SK-N-SH (cell line): ENCODE measurements at regions not wholly inside any gene's neighbourhood (a gene's known extent, or its start where the extent isn't known, plus 50 kb on each side); places are given as distances from the start of the nearest gene placed in this dataset.

Experiments
- CTCF ChIA-PET: fragments of 300-600, 350-600 bp; formaldehyde crosslinking; extraction: SDS; loops from one replicate; lab custom pipeline; 2021; lab: Yijun Ruan, JAX
- POLR2A ChIA-PET: fragments of 350-600 bp; sonication (Branson Sonifier 250); formaldehyde crosslinking; extraction: SDS; loops from one replicate; lab custom pipeline; 2020; ENCODE audit warnings: antibody characterized with exemption, inconsistent platforms; lab: Yijun Ruan, JAX
- DNase-seq: peaks from one replicate; pipeline ENCODE4 v3.0.0; 2012
- H2AFZ ChIP-seq: fragments of 200-600 bp; sonication (generic); 2 replicates; pipeline ENCODE4 v1.8.1; 2016; ENCODE audit warnings: antibody characterized with exemption, mild to moderate bottlenecking, low read depth
- H3F3A ChIP-seq: fragments of 200-600 bp; sonication (generic); replicated peaks from 2 replicates; pipeline ENCODE3; 2016; ENCODE audit warnings: antibody characterized with exemption, mild to moderate bottlenecking; ENCODE audit not compliant: insufficient read depth
- H3K27ac ChIP-seq, 2 experiments: fragments of 200-500 bp in 1 of 2; fragments of 200-600 bp in 1 of 2; sonication (Bioruptor generic) in 1 of 2; sonication (generic), shearing (Covaris generic) in 1 of 2; 2 replicates each; pipeline versions ENCODE4 v1.5.1 to v1.6.1; 2014 to 2016; ENCODE audit warnings: low read depth in 2 of 2, inconsistent platforms in 1 of 2, low read length in 1 of 2, mild to moderate bottlenecking in 1 of 2, mixed read lengths in 1 of 2
- H3K27me3 ChIP-seq: fragments of 200-600 bp; sonication (generic), shearing (Covaris generic); 2 replicates; pipeline ENCODE4 v1.6.1; 2016; ENCODE audit warnings: mixed run types; ENCODE audit not compliant: insufficient read depth
- H3K36me3 ChIP-seq, 2 experiments: fragments of 200-500 bp in 1 of 2; fragments of 200-600 bp in 1 of 2; sonication (Bioruptor generic) in 1 of 2; sonication (generic) in 1 of 2; replicated peaks in 1 of 2; 2 replicates each; pipeline versions ENCODE3 to v1.5.1; 2014 to 2016; ENCODE audit warnings: low read length in 1 of 2, mild to moderate bottlenecking in 1 of 2; ENCODE audit not compliant: insufficient read depth in 2 of 2, control insufficient read depth in 1 of 2
- H3K4me1 ChIP-seq, 2 experiments: fragments of 200-500 bp in 1 of 2; fragments of 200-600 bp in 1 of 2; sonication (Bioruptor generic) in 1 of 2; sonication (generic), shearing (Covaris generic) in 1 of 2; 2 replicates each; pipeline versions ENCODE4 v1.5.1 to v1.6.1; 2014 to 2016; ENCODE audit warnings: low read depth in 1 of 2, low read length in 1 of 2, mixed run types in 1 of 2; ENCODE audit not compliant: insufficient read depth in 2 of 2, control insufficient read depth in 1 of 2
- H3K4me2 ChIP-seq: fragments of 200-600 bp; sonication (generic), shearing (Covaris generic); 2 replicates; pipeline ENCODE4 v1.6.1; 2017; ENCODE audit warnings: mixed run types
- H3K4me3 ChIP-seq, 2 experiments: fragments of 200-500 bp in 1 of 2; fragments of 200-600 bp in 1 of 2; sonication (Bioruptor generic) in 1 of 2; sonication (generic), shearing (Covaris generic) in 1 of 2; 2 replicates each; pipeline versions ENCODE4 v1.5.1 to v1.8.1; 2014 to 2016; ENCODE audit warnings: low read depth in 2 of 2, inconsistent platforms in 1 of 2, low read length in 1 of 2, mild to moderate bottlenecking in 1 of 2, mixed read lengths in 1 of 2, moderate library complexity in 1 of 2
- H3K79me2 ChIP-seq: fragments of 200-600 bp; sonication (generic); 2 replicates; pipeline ENCODE4 v1.8.1; 2017; ENCODE audit warnings: mild to moderate bottlenecking; ENCODE audit not compliant: insufficient read depth
- H3K9ac ChIP-seq: fragments of 200-600 bp; sonication (generic); 2 replicates; pipeline ENCODE4 v1.6.1; 2017; ENCODE audit warnings: mixed run types
- H3K9me2 ChIP-seq: fragments of 200-600 bp; sonication (generic); 2 replicates; pipeline ENCODE4 v1.6.1; 2017; ENCODE audit warnings: mixed run types
- H3K9me3 ChIP-seq: fragments of 200-600 bp; sonication (generic); 2 replicates; pipeline ENCODE4 v1.6.1; 2017; ENCODE audit warnings: mixed run types, mild to moderate bottlenecking, moderate library complexity
- H4K20me1 ChIP-seq: fragments of 200-600 bp; sonication (generic); 2 replicates; pipeline ENCODE4 v1.6.1; 2017; ENCODE audit warnings: mild to moderate bottlenecking, mixed run types; ENCODE audit not compliant: insufficient read depth
- CHD2 ChIP-seq: fragments of 150-350 bp; IDR thresholded peaks from 2 replicates; pipeline ENCODE4 v1.6.1; 2018; ENCODE audit warnings: low read length; ENCODE audit not compliant: partially characterized antibody
- FOSL2 ChIP-seq: IDR thresholded peaks from 2 replicates; pipeline ENCODE4 v1.4.0; 2012; ENCODE audit warnings: low read depth, mild to moderate bottlenecking, moderate library complexity, borderline replicate concordance
- FOXJ3 ChIP-seq: sonication (generic); formaldehyde crosslinking; IDR thresholded peaks from 2 replicates; pipeline ENCODE4 v1.5.1; 2020; ENCODE audit warnings: mild to moderate bottlenecking, missing genetic modification reagents
- FOXM1 ChIP-seq: IDR thresholded peaks from 2 replicates; pipeline ENCODE4 v1.4.0; 2012; ENCODE audit warnings: low read depth, mild to moderate bottlenecking
- MEF2A ChIP-seq: IDR thresholded peaks from 2 replicates; pipeline ENCODE4 v1.4.0; 2012; ENCODE audit warnings: low read depth, borderline replicate concordance
- MXI1 ChIP-seq: IDR thresholded peaks from 2 replicates; pipeline ENCODE4 v1.6.1; 2012; ENCODE audit warnings: mild to moderate bottlenecking, low read depth, low read length, improper control_type of control experiment
- NFIC ChIP-seq: IDR thresholded peaks from 2 replicates; pipeline ENCODE4 v1.4.0; 2012; ENCODE audit warnings: borderline replicate concordance
- RAD21 ChIP-seq: IDR thresholded peaks from 2 replicates; pipeline ENCODE4 v1.6.1; 2012; ENCODE audit warnings: mild to moderate bottlenecking, low read length
- RCOR1 ChIP-seq: fragments of 150-350 bp; IDR thresholded peaks from 2 replicates; pipeline ENCODE4 v1.6.1; 2017; ENCODE audit warnings: antibody characterized with exemption, low read length
- RFX5 ChIP-seq: IDR thresholded peaks from 2 replicates; pipeline ENCODE4 v1.6.1; 2012; ENCODE audit warnings: mild to moderate bottlenecking, improper control_type of control experiment, low read length
- SIN3A ChIP-seq: IDR thresholded peaks from 2 replicates; pipeline ENCODE4 v1.6.1; 2012; ENCODE audit warnings: low read depth, mild to moderate bottlenecking, low read length, moderate library complexity, borderline replicate concordance
- SMC3 ChIP-seq: IDR thresholded peaks from 2 replicates; pipeline ENCODE4 v1.6.1; 2012; ENCODE audit warnings: low read depth, low read length, improper control_type of control experiment
- TAF1 ChIP-seq: IDR thresholded peaks from 2 replicates; pipeline ENCODE4 v1.6.1; 2012; ENCODE audit warnings: low read depth, mild to moderate bottlenecking, low read length, moderate library complexity, borderline replicate concordance
- TEAD4 ChIP-seq: IDR thresholded peaks from 2 replicates; pipeline ENCODE4 v1.4.0; 2012; ENCODE audit warnings: mild to moderate bottlenecking, borderline replicate concordance; ENCODE audit not compliant: insufficient read depth
- WGBS: methylation state at CpG from one replicate; pipeline ENCODE4 v1.1.6; 2017; ENCODE audit warnings: low lambda C conversion rate; 5-methylcytosine and 5-hydroxymethylcytosine counted together
- TF ChIP-seq, protein P1 (sequence below): fragments of 200-600 bp; sonication (generic); IDR thresholded peaks from 2 replicates; pipeline ENCODE4 v1.6.1; 2017; ENCODE audit warnings: antibody characterized with exemption, mild to moderate bottlenecking, moderate library complexity
- TF ChIP-seq, protein P2 (sequence below): IDR thresholded peaks from 2 replicates; pipeline ENCODE4 v1.4.0; 2012; ENCODE audit warnings: low read depth, borderline replicate concordance
- TF ChIP-seq, protein P3 (sequence below): fragments of 150-350 bp; IDR thresholded peaks from 2 replicates; pipeline ENCODE4 v1.6.1; 2016; ENCODE audit warnings: mild to moderate bottlenecking, low read depth, low read length
- TF ChIP-seq, protein P4 (sequence below): fragments of 150-350 bp; IDR thresholded peaks from 2 replicates; pipeline ENCODE4 v1.6.1; 2017; ENCODE audit warnings: antibody characterized with exemption, low read length, low read depth, borderline replicate concordance
- TF ChIP-seq, protein P5 (sequence below): IDR thresholded peaks from 2 replicates; pipeline ENCODE4 v1.4.0; 2012; ENCODE audit warnings: low read depth

DNA sequence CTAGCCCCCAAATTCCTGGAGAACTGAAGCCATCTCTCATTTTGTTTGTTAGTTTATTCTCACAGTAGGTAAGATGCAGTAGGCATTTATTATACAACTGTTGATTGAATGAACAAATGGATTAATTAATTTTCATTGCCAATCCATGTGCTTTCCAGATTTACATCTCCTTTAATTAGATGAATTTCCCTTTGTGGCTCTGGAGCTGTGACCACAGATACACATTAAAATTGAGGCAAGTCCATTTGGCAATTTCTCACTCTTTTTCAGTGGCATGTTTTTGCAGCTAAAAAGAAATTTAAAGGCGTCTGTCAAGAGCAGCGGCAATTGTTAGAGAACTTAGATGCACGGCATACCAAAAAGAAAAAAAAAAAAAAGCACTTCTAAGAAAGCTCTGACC lies 635.4 kb upstream of the SOX9 start:
- Histone ChIP-seq H3K9me3 (no peaks in the 10 kb centered on the region), H3K4me2 (no peak overlapping the region), H3K4me1 (no peaks in the 10 kb centered on the region; a peak in 1 of 4 replicates), H2AFZ (no peak overlapping the region), H3K9ac (no peak overlapping the region), H3K79me2 (no peaks in the 10 kb centered on the region), H3K27ac (no peak overlapping the region), H3K27me3 (no peaks in the 10 kb centered on the region), H3K9me2 (no peaks in the 10 kb centered on the region), H4K20me1 (no peaks in the 10 kb centered on the region), H3K36me3 (no peaks in the 10 kb centered on the region), H3K4me3 (no peak overlapping the region), H3F3A (no peaks in the 10 kb centered on the region)
- ChIA-PET POLR2A (no interaction called here), CTCF (interaction anchor here (1.5 to 5.1 kb wide), 3 partner anchors 12 to 15 kb away, joined by 3 to 54 read pairs (median 5); no protein-coding TSS in a partner anchor)
- WGBS, result 93% methylated on average over 3 of the region's 3 CpGs
- no peak for DNase-seq
- TF ChIP-seq, protein P1, sequence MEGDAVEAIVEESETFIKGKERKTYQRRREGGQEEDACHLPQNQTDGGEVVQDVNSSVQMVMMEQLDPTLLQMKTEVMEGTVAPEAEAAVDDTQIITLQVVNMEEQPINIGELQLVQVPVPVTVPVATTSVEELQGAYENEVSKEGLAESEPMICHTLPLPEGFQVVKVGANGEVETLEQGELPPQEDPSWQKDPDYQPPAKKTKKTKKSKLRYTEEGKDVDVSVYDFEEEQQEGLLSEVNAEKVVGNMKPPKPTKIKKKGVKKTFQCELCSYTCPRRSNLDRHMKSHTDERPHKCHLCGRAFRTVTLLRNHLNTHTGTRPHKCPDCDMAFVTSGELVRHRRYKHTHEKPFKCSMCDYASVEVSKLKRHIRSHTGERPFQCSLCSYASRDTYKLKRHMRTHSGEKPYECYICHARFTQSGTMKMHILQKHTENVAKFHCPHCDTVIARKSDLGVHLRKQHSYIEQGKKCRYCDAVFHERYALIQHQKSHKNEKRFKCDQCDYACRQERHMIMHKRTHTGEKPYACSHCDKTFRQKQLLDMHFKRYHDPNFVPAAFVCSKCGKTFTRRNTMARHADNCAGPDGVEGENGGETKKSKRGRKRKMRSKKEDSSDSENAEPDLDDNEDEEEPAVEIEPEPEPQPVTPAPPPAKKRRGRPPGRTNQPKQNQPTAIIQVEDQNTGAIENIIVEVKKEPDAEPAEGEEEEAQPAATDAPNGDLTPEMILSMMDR, result no peak
- TF ChIP-seq TAF1 (no peak), MXI1 (no peak), RAD21 (no peak), SMC3 (no peak), FOXM1 (no peak), NFIC (no peak), MEF2A (no peak), RCOR1 (no peak), TEAD4 (no peak), FOSL2 (no peak), FOXJ3 (CRISPR knock-in tag) (no peak), CHD2 (no peak), RFX5 (no peak), SIN3A (no peak)
- TF ChIP-seq, protein P2, sequence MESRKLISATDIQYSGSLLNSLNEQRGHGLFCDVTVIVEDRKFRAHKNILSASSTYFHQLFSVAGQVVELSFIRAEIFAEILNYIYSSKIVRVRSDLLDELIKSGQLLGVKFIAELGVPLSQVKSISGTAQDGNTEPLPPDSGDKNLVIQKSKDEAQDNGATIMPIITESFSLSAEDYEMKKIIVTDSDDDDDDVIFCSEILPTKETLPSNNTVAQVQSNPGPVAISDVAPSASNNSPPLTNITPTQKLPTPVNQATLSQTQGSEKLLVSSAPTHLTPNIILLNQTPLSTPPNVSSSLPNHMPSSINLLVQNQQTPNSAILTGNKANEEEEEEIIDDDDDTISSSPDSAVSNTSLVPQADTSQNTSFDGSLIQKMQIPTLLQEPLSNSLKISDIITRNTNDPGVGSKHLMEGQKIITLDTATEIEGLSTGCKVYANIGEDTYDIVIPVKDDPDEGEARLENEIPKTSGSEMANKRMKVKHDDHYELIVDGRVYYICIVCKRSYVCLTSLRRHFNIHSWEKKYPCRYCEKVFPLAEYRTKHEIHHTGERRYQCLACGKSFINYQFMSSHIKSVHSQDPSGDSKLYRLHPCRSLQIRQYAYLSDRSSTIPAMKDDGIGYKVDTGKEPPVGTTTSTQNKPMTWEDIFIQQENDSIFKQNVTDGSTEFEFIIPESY, result no peak
- TF ChIP-seq, protein P3, sequence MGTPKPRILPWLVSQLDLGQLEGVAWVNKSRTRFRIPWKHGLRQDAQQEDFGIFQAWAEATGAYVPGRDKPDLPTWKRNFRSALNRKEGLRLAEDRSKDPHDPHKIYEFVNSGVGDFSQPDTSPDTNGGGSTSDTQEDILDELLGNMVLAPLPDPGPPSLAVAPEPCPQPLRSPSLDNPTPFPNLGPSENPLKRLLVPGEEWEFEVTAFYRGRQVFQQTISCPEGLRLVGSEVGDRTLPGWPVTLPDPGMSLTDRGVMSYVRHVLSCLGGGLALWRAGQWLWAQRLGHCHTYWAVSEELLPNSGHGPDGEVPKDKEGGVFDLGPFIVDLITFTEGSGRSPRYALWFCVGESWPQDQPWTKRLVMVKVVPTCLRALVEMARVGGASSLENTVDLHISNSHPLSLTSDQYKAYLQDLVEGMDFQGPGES, result no peak
- TF ChIP-seq, protein P4, sequence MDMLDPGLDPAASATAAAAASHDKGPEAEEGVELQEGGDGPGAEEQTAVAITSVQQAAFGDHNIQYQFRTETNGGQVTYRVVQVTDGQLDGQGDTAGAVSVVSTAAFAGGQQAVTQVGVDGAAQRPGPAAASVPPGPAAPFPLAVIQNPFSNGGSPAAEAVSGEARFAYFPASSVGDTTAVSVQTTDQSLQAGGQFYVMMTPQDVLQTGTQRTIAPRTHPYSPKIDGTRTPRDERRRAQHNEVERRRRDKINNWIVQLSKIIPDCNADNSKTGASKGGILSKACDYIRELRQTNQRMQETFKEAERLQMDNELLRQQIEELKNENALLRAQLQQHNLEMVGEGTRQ, result no peak
- TF ChIP-seq, protein P5, sequence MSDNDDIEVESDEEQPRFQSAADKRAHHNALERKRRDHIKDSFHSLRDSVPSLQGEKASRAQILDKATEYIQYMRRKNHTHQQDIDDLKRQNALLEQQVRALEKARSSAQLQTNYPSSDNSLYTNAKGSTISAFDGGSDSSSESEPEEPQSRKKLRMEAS, result no peak
